HG02981 (cell line): ENCODE measurements at regions not wholly inside any gene's neighbourhood (a gene's known extent, or its start where the extent isn't known, plus 50 kb on each side); places are given as distances from the start of the nearest gene placed in this dataset.
"Not testable (repeated sequence)": the region's sequence is repeated elsewhere in the genome, so short reads cannot be mapped to it uniquely, and the experiment has no call there.

Source experiments
- ATAC-seq: cut with Tn5 transposase; IDR thresholded peaks from one replicate; pipeline ENCODE4 v1.9.1; 2021; ENCODE audit warnings: mild to moderate bottlenecking, moderate library complexity; ENCODE audit not compliant: unreplicated experiment

- ATAC-seq = no peak
These were observed 136.7 kb downstream of the MID1IP1 start for GRCh38 chrX:38937926-38938325.

DNA sequence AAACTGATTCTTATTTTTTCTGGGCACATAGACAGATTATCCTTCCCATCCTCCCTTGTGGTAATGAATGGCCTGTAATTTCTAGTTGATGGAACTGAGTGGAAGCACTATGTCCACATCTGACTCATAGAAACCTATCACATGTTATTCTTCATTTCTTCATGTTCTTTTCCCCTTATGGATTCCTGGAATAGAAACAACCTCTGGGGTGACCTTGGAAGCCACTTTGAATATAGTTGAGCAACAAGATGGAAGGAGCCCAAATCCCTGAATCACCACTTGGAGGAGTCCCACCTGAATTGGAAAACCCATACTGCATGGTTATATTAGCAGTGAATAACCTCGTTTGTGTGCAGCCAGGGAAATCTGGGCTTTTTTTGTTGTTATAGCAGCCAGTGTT is 137.8 kb downstream of the MID1IP1 start:
- ATAC-seq = no peak

DNA sequence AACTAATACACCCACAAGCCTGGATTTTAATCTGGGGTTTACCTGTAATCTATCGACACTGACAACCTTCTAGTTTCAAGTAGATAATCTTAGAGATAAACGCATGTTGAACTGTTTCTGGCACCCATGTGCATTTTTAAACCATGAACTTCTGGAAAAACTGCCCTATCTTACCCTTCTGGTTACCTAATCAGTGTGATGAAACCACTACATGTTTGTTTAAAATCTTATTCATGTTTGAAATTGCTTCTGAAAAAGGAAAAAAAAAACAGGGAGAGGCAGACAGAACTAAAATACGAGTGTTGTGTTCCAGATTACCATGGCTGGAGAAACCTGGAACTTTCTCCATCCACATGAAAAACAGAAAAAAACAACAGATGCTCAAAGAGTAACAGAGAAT is 139.3 kb downstream of the MID1IP1 start:
- no peak for ATAC-seq

DNA sequence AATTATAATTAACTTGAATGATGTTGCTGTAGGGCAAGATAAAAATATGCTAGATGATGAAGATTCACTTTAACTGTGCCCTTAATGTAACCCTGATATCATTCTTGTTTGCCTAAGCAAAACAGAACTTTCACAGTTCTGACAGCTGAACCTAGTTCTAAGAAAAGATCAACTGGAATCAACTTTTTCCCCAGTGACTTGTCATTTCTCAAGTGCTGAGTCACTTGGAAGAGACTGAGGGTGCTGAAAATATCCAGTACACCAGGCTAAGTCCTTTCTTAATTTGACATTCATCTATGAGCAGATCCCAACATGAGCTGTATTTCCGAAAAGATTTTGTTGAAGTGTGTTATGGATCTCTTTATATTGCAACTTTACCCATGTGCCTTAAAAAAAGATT is 140.4 kb downstream of the MID1IP1 start:
- ATAC-seq = no peak

DNA sequence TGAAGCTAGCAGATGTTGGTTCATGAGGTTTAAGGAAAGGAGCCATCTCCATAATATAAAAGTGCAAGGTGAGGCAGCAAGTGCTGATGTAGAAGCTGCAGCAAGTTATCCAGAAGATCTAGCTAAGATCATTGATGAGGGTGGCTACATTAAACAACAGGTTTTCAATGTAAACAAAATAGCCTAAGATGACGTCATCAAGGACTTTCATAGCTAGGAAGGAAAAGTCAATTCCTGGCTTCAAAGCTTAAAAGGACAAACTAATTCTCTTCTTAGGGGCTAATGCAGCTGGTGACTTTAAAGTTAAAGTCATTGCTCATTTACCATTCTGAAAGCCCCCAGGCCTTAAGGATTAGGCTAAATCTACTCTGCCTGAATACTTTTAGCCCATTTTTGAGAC is 141.9 kb downstream of the MID1IP1 start:
- no peak for ATAC-seq

- ATAC-seq = no peak
These were observed 146.8 kb downstream of the MID1IP1 start for GRCh38 chrX:38948046-38948445.

- ATAC-seq = no peak
These were observed 153.3 kb downstream of the MID1IP1 start for GRCh38 chrX:38954520-38954919.

GRCh38 chrX:38959736-38960135 is 158.5 kb downstream of the MID1IP1 start:
- ATAC-seq = no peak

DNA sequence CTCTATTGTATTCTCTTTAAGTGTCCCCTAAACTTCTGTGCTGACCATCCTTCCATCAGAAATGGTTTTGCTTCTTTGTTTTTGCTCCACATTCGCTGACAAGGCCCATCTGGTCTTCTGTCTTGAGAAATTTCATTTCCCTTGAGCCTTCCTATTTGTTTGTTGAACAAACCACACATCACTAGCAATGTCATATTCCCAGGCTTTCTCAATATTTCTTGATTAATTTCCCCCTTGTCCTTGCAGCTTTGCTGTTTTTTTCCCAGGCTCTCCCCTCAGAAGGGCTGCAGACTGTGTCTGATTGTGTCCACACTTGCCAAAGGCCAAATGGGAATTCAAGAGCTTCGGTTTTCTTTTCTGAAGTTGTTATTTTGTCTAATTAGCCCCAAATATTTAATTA is 158.9 kb downstream of the MID1IP1 start:
- ATAC-seq = no peak

GRCh38 chrX:38961936-38962335 is 160.7 kb downstream of the MID1IP1 start:
- ATAC-seq = no peak

GRCh38 chrX:38963244-38963643 is 162.0 kb downstream of the MID1IP1 start:
- ATAC-seq = not testable (repeated sequence)

- no peak for ATAC-seq
These were observed 164.6 kb downstream of the MID1IP1 start for GRCh38 chrX:38965888-38966287.

DNA sequence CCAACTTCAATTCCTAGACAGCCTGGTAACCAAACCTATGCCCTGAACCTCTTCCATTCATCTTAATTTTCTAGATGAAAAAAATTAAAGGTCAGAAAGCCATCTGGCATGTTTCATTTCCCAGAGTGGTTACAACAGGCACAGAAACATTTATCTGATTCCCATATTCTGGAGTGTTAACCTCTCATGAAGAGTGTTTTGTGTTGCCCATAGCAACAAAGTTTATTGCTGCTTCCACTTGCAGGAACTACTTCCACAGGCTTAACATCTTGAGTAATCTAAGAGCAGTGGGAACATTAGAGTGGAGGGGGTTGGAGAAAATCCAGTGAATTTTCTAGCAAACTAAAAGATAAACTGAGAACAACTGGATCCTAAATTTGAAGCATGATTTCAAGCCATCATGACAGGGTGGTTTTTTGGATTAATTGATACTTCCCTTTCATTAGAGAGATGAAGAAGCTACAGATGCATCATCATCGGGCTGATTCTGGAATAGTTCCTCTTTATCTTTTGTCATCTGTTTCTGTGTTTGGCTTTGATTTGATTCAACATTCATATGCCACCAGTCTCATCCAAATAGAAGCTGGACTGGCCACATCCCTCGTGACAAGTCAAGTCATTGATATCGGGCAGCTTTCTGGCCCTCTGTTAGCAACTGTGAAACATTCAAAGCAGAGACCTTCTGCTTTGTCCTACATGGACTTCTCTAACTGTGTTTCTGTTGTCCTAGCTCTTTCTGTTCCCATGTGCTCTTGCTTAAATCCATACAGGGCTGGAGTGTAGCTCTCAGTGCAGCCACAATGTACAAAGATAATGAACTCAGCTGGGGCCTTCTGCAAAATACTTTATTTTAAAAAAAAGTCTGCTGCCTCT is 167.3 kb downstream of the MID1IP1 start:
- no peak for ATAC-seq

- ATAC-seq = peak; percentile 78
These were observed 168.8 kb downstream of the MID1IP1 start for GRCh38 chrX:38970074-38970473.

DNA sequence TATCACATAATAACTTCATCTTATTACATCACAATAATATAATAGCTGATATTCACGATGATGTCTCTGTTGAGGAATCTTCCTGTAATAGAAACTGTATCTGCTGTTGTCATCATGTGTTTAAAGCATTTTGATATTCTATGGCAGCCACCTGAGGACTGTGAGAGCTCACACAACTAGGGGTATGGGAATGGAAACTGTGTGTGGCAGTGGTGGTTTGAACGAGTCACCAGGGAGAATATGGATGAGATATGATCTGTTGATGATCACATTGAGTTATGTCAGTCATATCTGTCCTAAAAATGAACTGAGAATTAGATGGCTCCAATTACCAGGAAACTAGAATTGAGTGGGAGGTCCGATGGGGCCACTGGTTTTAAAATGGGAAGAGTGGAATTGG is 169.6 kb downstream of the MID1IP1 start:
- no peak for ATAC-seq

DNA sequence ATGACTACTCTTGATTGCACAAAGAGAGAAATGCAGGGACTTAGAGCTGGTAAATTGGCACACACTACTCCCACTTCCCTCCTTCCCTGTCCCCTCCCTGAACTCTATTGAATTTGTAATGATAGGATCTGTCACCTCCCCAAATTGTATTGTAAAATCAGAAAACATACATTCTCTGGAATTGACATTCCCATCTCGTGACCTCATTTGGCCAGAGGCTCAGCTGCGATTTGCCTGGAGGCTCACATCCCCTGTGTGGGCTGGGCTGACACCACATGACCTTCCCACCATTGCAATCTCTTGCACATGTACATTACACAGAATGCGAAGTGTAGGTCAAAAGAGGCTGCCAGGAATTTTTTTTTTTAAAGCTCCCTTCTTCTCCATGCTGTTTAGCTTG is 172.1 kb downstream of the MID1IP1 start:
- no peak for ATAC-seq

DNA sequence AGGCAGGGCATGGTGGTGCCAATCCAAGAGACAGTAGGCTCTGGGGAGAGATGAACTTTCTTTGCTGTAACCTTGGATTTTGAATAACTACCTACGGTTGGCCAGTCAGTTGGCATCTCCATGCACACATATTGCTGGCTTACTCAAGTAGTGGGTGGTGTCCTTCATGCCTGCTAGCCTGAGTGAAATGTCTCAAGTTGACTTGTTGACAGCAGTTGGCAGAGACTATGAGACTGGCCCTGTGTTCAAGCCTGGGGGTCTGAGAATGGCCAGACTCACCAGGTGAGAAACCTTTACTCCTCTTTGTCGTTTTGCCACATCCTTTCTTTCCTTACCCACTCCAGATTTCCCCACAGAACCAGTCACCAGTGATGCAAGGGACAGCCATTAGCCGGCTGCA is 173.3 kb downstream of the MID1IP1 start:
- ATAC-seq = no peak

DNA sequence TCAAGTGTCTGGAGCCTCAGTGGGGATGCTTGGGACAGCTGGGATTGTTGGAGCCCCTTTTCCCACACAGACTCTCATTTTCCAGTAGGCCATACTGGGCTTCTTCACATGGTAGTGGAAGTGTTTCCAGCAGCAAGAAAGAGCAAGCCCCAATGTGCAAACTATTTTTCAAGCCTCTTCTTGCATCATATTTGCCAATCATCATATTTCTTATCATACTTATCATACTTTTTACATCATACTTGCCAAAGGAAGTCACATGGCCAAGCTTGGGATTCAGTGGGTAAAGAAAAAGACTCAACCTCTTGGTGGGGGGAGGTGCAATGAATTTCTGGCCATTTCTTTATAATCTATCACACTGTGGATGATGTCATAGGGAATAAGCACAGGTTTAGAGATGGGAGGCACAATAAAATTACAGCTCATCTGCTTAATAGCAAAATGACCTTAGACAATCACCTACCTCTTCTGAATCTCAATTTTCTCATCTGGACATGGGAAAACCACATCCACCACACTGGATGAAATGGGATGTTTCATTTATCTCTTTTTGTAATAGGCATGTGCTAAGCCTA is 174.2 kb downstream of the MID1IP1 start:
- ATAC-seq = no peak

DNA sequence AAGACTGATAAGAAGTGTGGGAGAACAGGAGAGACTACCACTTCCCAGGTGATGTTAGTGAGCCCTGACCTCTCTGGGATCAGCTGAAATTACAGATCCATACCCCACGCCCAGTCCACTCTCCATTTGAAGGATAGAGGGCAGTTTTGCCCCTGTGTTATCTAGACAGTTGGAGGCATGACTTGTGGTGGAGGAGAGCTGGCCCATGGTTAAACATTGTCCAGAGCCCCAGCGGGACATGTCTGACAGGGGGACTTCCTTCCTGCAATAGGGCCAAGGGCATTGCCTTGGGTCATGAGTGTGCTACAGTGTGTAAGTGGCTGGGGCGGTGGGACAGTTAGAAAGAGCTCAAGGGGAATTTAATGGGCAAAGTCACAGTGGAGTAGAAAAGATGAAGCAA is 181.1 kb downstream of the MID1IP1 start:
- no peak for ATAC-seq

GRCh38 chrX:38982843-38983242 is 181.6 kb downstream of the MID1IP1 start:
- ATAC-seq = no peak

GRCh38 chrX:38985375-38985774 is 184.1 kb downstream of the MID1IP1 start:
- no peak for ATAC-seq

DNA sequence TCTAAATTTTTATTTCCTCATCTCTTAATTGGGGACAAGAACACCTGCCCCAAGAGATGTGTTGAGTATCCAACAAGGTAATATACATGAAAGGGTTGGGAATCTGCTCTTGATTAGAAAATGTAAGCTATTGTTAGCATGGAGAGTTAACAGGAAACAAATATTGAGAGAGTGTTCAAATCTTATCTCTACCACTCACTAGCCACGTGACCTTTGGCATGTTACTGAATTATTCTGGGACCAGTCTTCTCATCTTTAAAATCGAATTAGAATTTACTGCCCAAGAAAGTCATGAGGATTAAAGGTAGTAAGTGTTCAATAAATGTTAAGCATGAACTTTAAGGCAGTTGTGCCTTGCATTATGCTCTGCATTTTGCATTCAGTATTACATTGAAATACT is 184.7 kb downstream of the MID1IP1 start:
- no peak for ATAC-seq

DNA sequence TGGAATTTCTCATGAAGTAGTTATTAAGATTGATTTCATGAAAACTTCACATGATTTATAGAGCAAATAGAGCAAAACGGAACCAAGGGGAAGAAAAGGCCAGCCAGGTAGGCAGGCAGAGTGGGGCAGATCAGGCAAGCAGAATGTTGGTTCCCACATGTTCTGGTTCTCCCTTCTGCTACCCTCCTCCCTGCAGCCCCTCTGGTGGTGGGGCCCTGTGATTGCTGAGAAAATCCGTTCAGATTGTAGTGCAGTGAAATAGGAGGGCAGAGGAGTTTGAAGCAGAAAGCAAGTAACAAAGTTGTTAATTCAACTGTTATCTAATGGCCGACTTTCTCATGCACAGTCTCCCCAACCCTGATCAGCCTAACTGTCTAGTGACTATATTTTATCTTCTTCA is 185.3 kb downstream of the MID1IP1 start:
- no peak for ATAC-seq
